Heart right ventricle (tissue), 16 donors: ENCODE measurements at regions not wholly inside any gene's neighbourhood (a gene's known extent, or its start where the extent isn't known, plus 50 kb on each side); places are given as distances from the start of the nearest gene placed in this dataset.
A peak's percentile ranks its signal among the peaks of the same experiment; 100 is the strongest.

Source experiments
- ATAC-seq, 8 donors: fragments of 200-7000 bp; cut with Tn5 transposase; one replicate each; pipeline ENCODE4 v1.9.1; 2020; ENCODE audit warnings: mild to moderate bottlenecking in 8 of 8, moderate library complexity in 8 of 8, moderate number of reproducible peaks in 1 of 8
- DNase-seq, 2 donors: peaks; one replicate each; pipeline ENCODE4 v3.0.0-alpha.2; 2020
- H3K27ac ChIP-seq, 10 donors: fragments of 200-600 bp; sonication (generic) in 2 of 10; one replicate each; pipeline versions ENCODE4 v1.5.0 to v1.8.0; 2020 to 2022; ENCODE audit warnings: mild to moderate bottlenecking in 3 of 10
- H3K27me3 ChIP-seq, 7 donors: fragments of 200-600 bp; one replicate each; pipeline ENCODE4 v1.8.0; 2021 to 2022; ENCODE audit warnings: mild to moderate bottlenecking in 2 of 7
- H3K36me3 ChIP-seq, 9 donors: fragments of 200-600 bp; sonication (generic) in 1 of 9; one replicate each; pipeline versions ENCODE4 v1.5.0 to v1.8.0; 2020 to 2022; ENCODE audit warnings: mild to moderate bottlenecking in 2 of 9
- H3K4me1 ChIP-seq, 9 donors: fragments of 200-600 bp; sonication (generic) in 1 of 9; one replicate each; pipeline versions ENCODE4 v1.5.0 to v1.8.0; 2020 to 2022; ENCODE audit warnings: mild to moderate bottlenecking in 4 of 9
- H3K4me3 ChIP-seq, 10 donors: fragments of 200-600 bp; sonication (generic) in 2 of 10; one replicate each; pipeline versions ENCODE4 v1.5.0 to v1.8.0; 2020 to 2022; ENCODE audit warnings: mild to moderate bottlenecking in 7 of 10, moderate library complexity in 2 of 10
- H3K9me3 ChIP-seq, 11 donors: fragments of 200-600 bp in 10 of 11; sonication (generic) in 2 of 11; one replicate each; pipeline versions ENCODE4 v1.5.0 to v1.8.0; 2013 to 2022; ENCODE audit warnings: mild to moderate bottlenecking in 2 of 11, control low read depth in 1 of 11, moderate library complexity in 1 of 11
- WGBS, 2 donors: extraction: QIAGEN DNeasy Blood & Tissue Kit; methylation state at CpG; one replicate each; pipeline ENCODE4 v1.1.7; 2013; ENCODE audit warnings: inconsistent platforms in 1 of 2; 5-methylcytosine and 5-hydroxymethylcytosine counted together
- intact Hi-C, 10 donors: fragments of 100-400 bp; cut with DNase I; formaldehyde crosslinking; loops; one replicate each; pipeline versions ENCODE4 v1.11.1 to v1.14.2; 2022
- TF ChIP-seq, protein P1 (sequence below), 9 donors: fragments of 200-600 bp; sonication (generic) in 2 of 9; IDR thresholded peaks; one replicate each; pipeline versions ENCODE4 v1.5.0 to v1.8.0; 2021 to 2022; ENCODE audit warnings: antibody characterized with exemption in 9 of 9, mild to moderate bottlenecking in 5 of 9, moderate library complexity in 1 of 9
- donor health status: Arrhythmogenic right ventricular cardiomyopathy.
- donor health status: ischemic (EF 13 %, LVEDD 7.1; RV severe dilation, severe dysfunction).
- donor health status: healthy with polysubstance abuse.
- donor health status: DM: no; HTN: yes; CAD: no.
- donor health status: DM: no; HTN: no; CAD: no.
- donor health status: ischemic (EF 25% LVEDD 6.9; RV normal size, moderate dysfunction).
- donor health status: ischemic (EF 25% LVEDD 5.7; RV mildly dilated, moderate dysfunction).
- donor health status: healthy.
- donor health status: DM: yes; HTN: yes; CAD: no.
- donor health status: Ischemic cardiomyopathy.
- donor health status: ischemic (EF 35%, LVEDD 5.7; RV mildly dilated, moderate dysfunction).
- donor health status: nonischemic (EF 11% LVEDD 7.7; RV severe dilation, severe dysfunction).
- donor health status: DM: yes; HTN: yes; CAD: no.
- donor health status: PGD.
- donor health status: ischemic (EF 29% LVEDD 5.4; RV normal size, mild dysfunction).
- donor health status: nonischemic (EF 23%, LVEDD 6.1; RV moderate dilation, normal function).

DNA sequence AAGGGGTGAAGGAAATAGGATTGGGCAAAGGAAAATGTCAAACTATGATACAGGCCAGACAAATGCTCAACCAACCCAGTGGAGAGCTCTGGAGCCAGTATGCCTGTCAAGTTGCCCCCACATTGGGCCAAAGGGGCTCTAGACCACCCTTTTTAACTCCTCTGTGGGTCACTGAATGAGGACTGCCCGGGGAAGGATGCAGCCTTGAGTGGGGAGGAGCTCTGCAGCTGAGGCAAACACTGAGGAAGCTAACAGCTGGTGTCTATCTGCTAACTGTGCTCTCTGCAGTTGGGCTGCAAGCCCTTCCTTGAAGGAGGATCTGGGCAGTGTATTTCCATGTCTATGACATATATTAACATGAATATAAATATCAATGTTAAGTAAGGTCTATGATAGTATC, 98.4 kb upstream of the PRSS16 start:
- Histone ChIP-seq H3K4me3 (no peak overlapping the region), H3K36me3 (no peaks in the 10 kb centered on the region), H3K4me1 (peaks cover 0 to 19% (median 13%) of the 10 kb centered on the region in 9 donors), H3K27me3 (peaks cover 0 to 6% (median 0%) of the 10 kb centered on the region in 7 donors), H3K27ac (no peak overlapping the region), H3K9me3 (no peaks in the 10 kb centered on the region)
- ATAC-seq (no peak), DNase-seq (no peak)
- WGBS, 2 donors: 25 to 44% methylated on average over 1 of the region's 1 CpG
- intact Hi-C loops: loop anchor here in 4 of 10 donors (10.0 kb wide), 3 partner anchors 1024 to 1124 kb away; a partner anchor contains a TSS
- TF ChIP-seq, protein P1, sequence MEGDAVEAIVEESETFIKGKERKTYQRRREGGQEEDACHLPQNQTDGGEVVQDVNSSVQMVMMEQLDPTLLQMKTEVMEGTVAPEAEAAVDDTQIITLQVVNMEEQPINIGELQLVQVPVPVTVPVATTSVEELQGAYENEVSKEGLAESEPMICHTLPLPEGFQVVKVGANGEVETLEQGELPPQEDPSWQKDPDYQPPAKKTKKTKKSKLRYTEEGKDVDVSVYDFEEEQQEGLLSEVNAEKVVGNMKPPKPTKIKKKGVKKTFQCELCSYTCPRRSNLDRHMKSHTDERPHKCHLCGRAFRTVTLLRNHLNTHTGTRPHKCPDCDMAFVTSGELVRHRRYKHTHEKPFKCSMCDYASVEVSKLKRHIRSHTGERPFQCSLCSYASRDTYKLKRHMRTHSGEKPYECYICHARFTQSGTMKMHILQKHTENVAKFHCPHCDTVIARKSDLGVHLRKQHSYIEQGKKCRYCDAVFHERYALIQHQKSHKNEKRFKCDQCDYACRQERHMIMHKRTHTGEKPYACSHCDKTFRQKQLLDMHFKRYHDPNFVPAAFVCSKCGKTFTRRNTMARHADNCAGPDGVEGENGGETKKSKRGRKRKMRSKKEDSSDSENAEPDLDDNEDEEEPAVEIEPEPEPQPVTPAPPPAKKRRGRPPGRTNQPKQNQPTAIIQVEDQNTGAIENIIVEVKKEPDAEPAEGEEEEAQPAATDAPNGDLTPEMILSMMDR (IDR thresholded peaks at IDR 0.05): no peak

DNA sequence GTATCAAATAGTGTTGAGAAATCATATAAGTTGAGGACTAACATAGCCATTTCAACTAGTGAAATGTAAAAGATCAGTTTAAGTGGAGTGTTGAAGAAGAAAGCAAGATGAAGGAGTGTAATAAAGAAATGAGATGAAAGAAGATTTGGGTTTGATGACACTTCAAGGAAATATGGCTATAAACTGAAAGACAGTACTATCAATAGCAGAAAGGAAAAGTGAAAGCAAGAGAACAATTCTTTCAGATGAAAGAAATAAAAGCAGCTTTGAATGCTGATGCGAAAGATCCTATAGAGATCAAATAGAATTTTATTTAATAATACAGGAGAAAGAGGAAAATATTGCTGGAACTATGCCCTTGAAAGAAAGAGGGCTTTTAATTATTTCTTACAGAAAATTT, 92.8 kb upstream of the PRSS16 start:
- DNase-seq (no peak), ATAC-seq (no peak)
- Histone ChIP-seq H3K4me1 (peaks cover 0 to 17% (median 9%) of the 10 kb centered on the region in 9 donors), H3K27me3 (peaks cover 0 to 6% (median 0%) of the 10 kb centered on the region in 7 donors), H3K9me3 (no peaks in the 10 kb centered on the region), H3K4me3 (no peak overlapping the region), H3K36me3 (no peaks in the 10 kb centered on the region), H3K27ac (peak overlapping the region in 1 of 10 donors; percentile 28)
- TF ChIP-seq, protein P1 (IDR thresholded peaks at IDR 0.05): no peak
- 96 to 100% methylated on average over 1 of the region's 1 CpG for WGBS, 2 donors
- intact Hi-C loops: loop anchor here in 1 of 10 donors (10.0 kb wide), 1 partner anchor 740 kb away; a partner anchor contains a TSS

DNA sequence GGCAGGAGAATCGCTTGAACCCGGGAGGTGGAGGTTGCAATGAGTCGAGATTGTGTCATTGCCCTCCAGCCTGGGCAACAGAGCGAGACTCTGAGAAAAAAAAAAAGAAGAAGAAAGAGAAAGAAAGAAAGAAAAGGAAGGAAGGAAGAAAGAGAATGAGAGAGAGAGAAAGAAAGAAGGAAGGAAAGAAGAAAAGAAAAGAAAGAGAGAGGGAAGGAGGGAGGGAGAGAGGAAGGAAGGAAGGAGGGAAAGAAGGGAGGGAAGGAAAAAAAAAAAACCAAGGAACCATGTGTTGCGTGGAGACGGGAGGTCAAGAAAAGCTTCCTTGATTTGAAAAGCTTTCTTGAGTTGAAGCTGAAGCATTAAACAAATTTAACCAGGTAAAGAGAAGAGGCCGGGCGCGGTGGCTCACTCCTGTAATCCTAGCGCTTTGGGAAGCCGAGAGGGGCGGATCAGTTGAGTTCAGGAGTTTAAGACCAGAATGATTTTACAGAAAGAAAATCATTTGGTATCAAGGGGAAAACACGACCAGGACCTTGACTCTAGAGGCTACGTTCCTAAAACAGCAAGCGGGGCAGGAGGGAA, 90.5 kb upstream of the PRSS16 start:
- DNase-seq: no peak
- TF ChIP-seq, protein P1 (IDR thresholded peaks at IDR 0.05): no peak
- Histone ChIP-seq H3K36me3 (no peaks in the 10 kb centered on the region), H3K4me1 (peaks cover 0 to 17% (median 9%) of the 10 kb centered on the region in 9 donors), H3K27ac (peak overlapping the region in 1 of 10 donors; percentile 11), H3K4me3 (peak overlapping the region; percentile 5 to 54 (median 44)), H3K9me3 (no peaks in the 10 kb centered on the region), H3K27me3 (peaks cover 0 to 18% (median 0%) of the 10 kb centered on the region in 7 donors)
- intact Hi-C loops: loop anchor here in 1 of 10 donors (10.0 kb wide), 1 partner anchor 738 kb away; a partner anchor contains a TSS
- WGBS, 2 donors: 33 to 37% methylated on average over 15 of the region's 15 CpGs
- peak in 1 of 8 donors; percentile 32 for ATAC-seq

DNA sequence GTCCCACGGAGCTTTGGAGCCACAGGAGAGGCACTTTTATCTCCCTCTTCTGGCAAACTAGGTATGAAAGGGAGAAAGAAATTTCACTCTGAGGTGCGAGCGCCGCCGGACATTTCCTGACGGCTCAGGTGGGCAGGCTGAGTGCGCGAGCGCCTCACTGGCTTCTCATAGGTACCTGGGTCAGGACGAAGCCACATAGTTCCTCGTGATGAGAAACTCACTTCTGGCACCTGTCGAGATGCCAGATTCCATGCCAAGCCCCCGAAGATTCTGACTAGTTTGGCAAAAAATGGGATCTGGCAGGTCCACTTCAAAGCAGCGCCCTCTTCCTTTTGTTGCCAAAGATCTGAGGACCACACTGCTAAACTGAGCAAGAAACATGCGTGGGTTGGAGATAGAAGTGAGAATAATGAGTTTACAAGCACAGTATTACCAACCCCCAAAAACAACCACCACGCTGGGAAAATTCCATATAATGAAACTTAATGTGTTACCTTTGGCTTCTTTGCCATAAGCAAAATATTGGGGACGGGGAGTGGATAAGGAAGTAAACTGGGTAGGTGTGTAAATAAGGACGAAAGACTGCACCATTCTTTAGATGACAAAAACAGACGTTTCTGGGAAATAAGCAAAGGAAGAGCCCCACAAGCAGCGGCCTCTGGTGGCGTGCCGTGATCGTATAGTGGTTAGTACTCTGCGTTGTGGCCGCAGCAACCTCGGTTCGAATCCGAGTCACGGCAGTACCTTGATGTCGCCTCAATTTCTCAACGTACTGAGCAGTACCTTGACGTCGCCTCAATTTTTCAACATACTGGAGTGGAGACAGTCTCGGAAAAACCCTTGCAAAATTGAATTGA, 89.8 kb upstream of the PRSS16 start:
- peak overlapping the region; percentile 5 to 54 (median 44) for H3K4me3 ChIP-seq
- H3K4me1 ChIP-seq: peaks cover 0 to 17% (median 9%) of the 10 kb centered on the region in 9 donors
- intact Hi-C loops: loop anchor here in 3 of 10 donors (1.0 to 10.0 kb wide), 3 partner anchors 30 to 737 kb away; a partner anchor contains a TSS
- H3K27ac ChIP-seq: peak overlapping the region in 1 of 10 donors; percentile 11
- TF ChIP-seq, protein P1 (IDR thresholded peaks at IDR 0.05): peak in 8 of 9 donors; percentile 7 to 75 (median 60)
- DNase-seq: peak; percentile 62 to 65
- no peaks in the 10 kb centered on the region for H3K36me3 ChIP-seq
- 2 to 3% methylated on average over 34 of the region's 34 CpGs for WGBS, 2 donors
- H3K9me3 ChIP-seq: no peaks in the 10 kb centered on the region
- peak in 7 of 8 donors; percentile 64 to 92 (median 80) for ATAC-seq
- peaks cover 0 to 18% (median 0%) of the 10 kb centered on the region in 7 donors for H3K27me3 ChIP-seq
